Thyroid gland (tissue), 4 donors: ENCODE measurements at regions not wholly inside any gene's neighbourhood (a gene's known extent, or its start where the extent isn't known, plus 50 kb on each side); places are given as distances from the start of the nearest gene placed in this dataset.
"Not testable (repeated sequence)": the region's sequence is repeated elsewhere in the genome, so short reads cannot be mapped to it uniquely, and the experiment has no call there.

Experiments
- DNase-seq, 2 donors: peaks; one replicate each; pipeline ENCODE4 v3.0.0-alpha.2; 2019
- H3K27ac ChIP-seq, 3 donors: fragments of 200-600 bp; sonication (generic); 1 replicate in 2 of 3; 2 replicates in 1 of 3; pipeline ENCODE4 v1.5.1; 2016 to 2019; ENCODE audit warnings: mild to moderate bottlenecking in 1 of 3, moderate library complexity in 1 of 3
- H3K27me3 ChIP-seq: fragments of 200-600 bp; sonication (generic); one replicate; pipeline ENCODE4 v1.5.1; 2019
- H3K36me3 ChIP-seq, 2 donors: fragments of 200-600 bp; sonication (generic); one replicate each; pipeline ENCODE4 v1.5.1; 2016 to 2019
- H3K4me1 ChIP-seq, 2 donors: fragments of 200-600 bp; sonication (generic); one replicate each; pipeline ENCODE4 v1.5.1; 2017 to 2019
- H3K4me3 ChIP-seq, 3 donors: fragments of 200-600 bp; sonication (generic); replicated peaks in 1 of 3; 1 replicate in 2 of 3; 2 replicates in 1 of 3; pipeline ENCODE4 v1.5.1; 2016; ENCODE audit warnings: mild to moderate bottlenecking in 1 of 3
- H3K9me3 ChIP-seq: fragments of 200-600 bp; sonication (generic); one replicate; pipeline ENCODE4 v1.5.1; 2017
- POLR2A ChIP-seq, 2 donors: fragments of 450-650 bp; IDR thresholded peaks; one replicate each; pipeline ENCODE4 v1.6.1; 2017; ENCODE audit warnings: antibody characterized with exemption in 2 of 2, mild to moderate bottlenecking in 2 of 2, moderate library complexity in 1 of 2
- WGBS, 2 donors: methylation state at CpG; one replicate each; pipeline ENCODE4 v1.1.5; 2017; 5-methylcytosine and 5-hydroxymethylcytosine counted together
- intact Hi-C: fragments of 100-400 bp; cut with DNase I; formaldehyde crosslinking; loops from one replicate; pipeline ENCODE4 v1.15.1; 2023
- TF ChIP-seq, protein P1 (sequence below), 6 experiments: fragments of 200-600 bp in 3 of 6; fragments of 450-650 bp in 3 of 6; sonication (generic) in 3 of 6; IDR thresholded peaks; one replicate each; pipeline ENCODE4 v1.5.1; 2016 to 2019; ENCODE audit warnings: antibody characterized with exemption in 6 of 6, mild to moderate bottlenecking in 2 of 6, inconsistent platforms in 1 of 6, moderate library complexity in 1 of 6

GRCh38 chr17:69690531-69690930, 276.0 kb downstream of the MAP2K6 start:
- no peaks in the 10 kb centered on the region for H3K9me3 ChIP-seq
- no peaks in the 10 kb centered on the region for H3K36me3 ChIP-seq
- intact Hi-C loops = no loop called here
- no peak overlapping the region for H3K27ac ChIP-seq
- no peaks in the 10 kb centered on the region for H3K27me3 ChIP-seq
- TF ChIP-seq, protein P1, sequence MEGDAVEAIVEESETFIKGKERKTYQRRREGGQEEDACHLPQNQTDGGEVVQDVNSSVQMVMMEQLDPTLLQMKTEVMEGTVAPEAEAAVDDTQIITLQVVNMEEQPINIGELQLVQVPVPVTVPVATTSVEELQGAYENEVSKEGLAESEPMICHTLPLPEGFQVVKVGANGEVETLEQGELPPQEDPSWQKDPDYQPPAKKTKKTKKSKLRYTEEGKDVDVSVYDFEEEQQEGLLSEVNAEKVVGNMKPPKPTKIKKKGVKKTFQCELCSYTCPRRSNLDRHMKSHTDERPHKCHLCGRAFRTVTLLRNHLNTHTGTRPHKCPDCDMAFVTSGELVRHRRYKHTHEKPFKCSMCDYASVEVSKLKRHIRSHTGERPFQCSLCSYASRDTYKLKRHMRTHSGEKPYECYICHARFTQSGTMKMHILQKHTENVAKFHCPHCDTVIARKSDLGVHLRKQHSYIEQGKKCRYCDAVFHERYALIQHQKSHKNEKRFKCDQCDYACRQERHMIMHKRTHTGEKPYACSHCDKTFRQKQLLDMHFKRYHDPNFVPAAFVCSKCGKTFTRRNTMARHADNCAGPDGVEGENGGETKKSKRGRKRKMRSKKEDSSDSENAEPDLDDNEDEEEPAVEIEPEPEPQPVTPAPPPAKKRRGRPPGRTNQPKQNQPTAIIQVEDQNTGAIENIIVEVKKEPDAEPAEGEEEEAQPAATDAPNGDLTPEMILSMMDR (IDR thresholded peaks at IDR 0.05) = no peak
- TF ChIP-seq POLR2A (IDR thresholded peaks at IDR 0.05) = no peak
- H3K4me3 ChIP-seq = no peak overlapping the region
- 96 to 97% methylated on average over 1 of the region's 1 CpG for WGBS, 2 donors
- H3K4me1 ChIP-seq = no peaks in the 10 kb centered on the region
- DNase-seq = no peak

- Histone ChIP-seq H3K27ac (no peak overlapping the region), H3K4me1 (no peaks in the 10 kb centered on the region), H3K4me3 (no peak overlapping the region), H3K9me3 (no peaks in the 10 kb centered on the region), H3K36me3 (no peaks in the 10 kb centered on the region), H3K27me3 (no peaks in the 10 kb centered on the region)
- no peak for DNase-seq
- intact Hi-C loops = no loop called here
- TF ChIP-seq, protein P1 (IDR thresholded peaks at IDR 0.05) = no peak
- TF ChIP-seq POLR2A (IDR thresholded peaks at IDR 0.05) = no peak
Observed at GRCh38 chr17:69692171-69692570, 277.7 kb downstream of the MAP2K6 start.

DNA sequence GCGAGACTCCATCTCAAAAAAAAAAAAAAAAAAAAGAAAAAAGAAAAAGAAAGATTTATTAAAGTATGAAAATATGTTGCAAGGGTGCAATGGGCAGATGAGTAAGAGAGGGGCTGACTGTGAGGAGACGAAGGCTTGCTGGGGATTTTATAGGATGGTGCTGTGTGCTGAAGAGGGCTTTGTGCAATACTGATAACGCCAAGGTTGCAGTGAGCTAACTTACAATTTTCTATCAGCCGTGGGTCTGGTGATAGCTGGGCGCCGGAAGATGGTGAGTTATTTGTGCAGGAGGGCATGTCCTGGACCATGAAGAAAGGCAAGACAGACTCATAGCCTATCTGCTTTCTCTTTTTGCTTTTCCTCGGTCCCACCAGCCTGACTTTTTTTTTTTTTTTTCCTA, 281.1 kb downstream of the MAP2K6 start:
- Histone ChIP-seq H3K27me3 (no peaks in the 10 kb centered on the region), H3K4me3 (no peak overlapping the region), H3K36me3 (no peaks in the 10 kb centered on the region), H3K9me3 (no peaks in the 10 kb centered on the region), H3K27ac (no peak overlapping the region), H3K4me1 (no peaks in the 10 kb centered on the region)
- DNase-seq = no peak
- 95 to 96% methylated on average over 7 of the region's 7 CpGs for WGBS, 2 donors
- TF ChIP-seq, protein P1 (IDR thresholded peaks at IDR 0.05) = no peak
- TF ChIP-seq POLR2A (IDR thresholded peaks at IDR 0.05) = no peak
- intact Hi-C loops = no loop called here

DNA sequence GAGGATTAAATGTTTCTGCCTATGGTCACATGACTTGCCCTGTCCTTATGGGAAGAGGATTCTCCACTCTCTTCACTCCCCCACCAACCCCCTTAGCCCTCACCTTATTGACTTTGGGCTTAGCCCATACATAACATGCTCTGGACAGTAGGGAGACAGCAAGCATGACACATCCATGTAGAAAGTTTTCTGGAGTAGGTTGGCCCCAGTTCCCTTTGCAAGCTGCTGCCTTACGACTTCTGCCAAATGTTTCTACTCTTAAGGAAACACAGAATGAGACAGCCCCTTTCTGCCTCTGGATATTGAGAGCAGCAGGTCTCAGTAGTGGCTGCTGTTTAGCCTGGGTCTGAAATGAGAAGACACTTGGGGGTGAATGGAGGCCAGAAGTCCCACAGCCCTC, 282.2 kb downstream of the MAP2K6 start:
- no peaks in the 10 kb centered on the region for H3K4me1 ChIP-seq
- no peaks in the 10 kb centered on the region for H3K27me3 ChIP-seq
- WGBS, 2 donors = 31 to 40% methylated on average over 1 of the region's 1 CpG
- no peaks in the 10 kb centered on the region for H3K9me3 ChIP-seq
- TF ChIP-seq, protein P1 (IDR thresholded peaks at IDR 0.05) = no peak
- no peak for TF ChIP-seq POLR2A (IDR thresholded peaks at IDR 0.05)
- H3K4me3 ChIP-seq = no peak overlapping the region
- no peaks in the 10 kb centered on the region for H3K36me3 ChIP-seq
- no peak overlapping the region for H3K27ac ChIP-seq
- intact Hi-C loops = no loop called here
- DNase-seq = no peak

GRCh38 chr17:69698352-69698751, 283.9 kb downstream of the MAP2K6 start:
- intact Hi-C loops = not testable (repeated sequence)

GRCh38 chr17:69702078-69702477, 287.6 kb downstream of the MAP2K6 start:
- intact Hi-C loops = no loop called here
- Histone ChIP-seq H3K4me3 (no peak overlapping the region), H3K27ac (no peak overlapping the region), H3K27me3 (no peaks in the 10 kb centered on the region), H3K4me1 (no peaks in the 10 kb centered on the region), H3K9me3 (no peaks in the 10 kb centered on the region), H3K36me3 (no peaks in the 10 kb centered on the region)
- TF ChIP-seq POLR2A (IDR thresholded peaks at IDR 0.05) = no peak
- TF ChIP-seq, protein P1 (IDR thresholded peaks at IDR 0.05) = no peak
- no peak for DNase-seq
- 85 to 86% methylated on average over 1 of the region's 1 CpG for WGBS, 2 donors

More at GRCh38 chr17:69698352-69698751, 283.9 kb downstream of the MAP2K6 start:
- H3K9me3 ChIP-seq, H3K27ac ChIP-seq, H3K27me3 ChIP-seq, H3K36me3 ChIP-seq, H3K4me1 ChIP-seq, DNase-seq, H3K4me3 ChIP-seq: not testable (repeated sequence)
